WERI-Rb-1 (cell line): ENCODE measurements at regions not wholly inside any gene's neighbourhood (a gene's known extent, or its start where the extent isn't known, plus 50 kb on each side); places are given as distances from the start of the nearest gene placed in this dataset.

ENCODE experiments used
- DNase-seq: peaks from one replicate; pipeline ENCODE4 v3.0.0-alpha.2; 2020
- H3K27ac ChIP-seq: fragments of 250-450 bp; sonication (Bioruptor Pico); 2 replicates; pipeline ENCODE4 v1.5.1; 2020; ENCODE audit warnings: mild to moderate bottlenecking, moderate library complexity
- H3K27me3 ChIP-seq: fragments of 250-450 bp; sonication (Bioruptor Pico); 2 replicates; pipeline ENCODE4 v1.5.1; 2021; ENCODE audit warnings: mild to moderate bottlenecking, low read depth, moderate library complexity; ENCODE audit not compliant: insufficient read depth, severe bottlenecking
- H3K36me3 ChIP-seq: fragments of 250-450 bp; sonication (Bioruptor Pico); 2 replicates; pipeline ENCODE4 v1.5.1; 2020; ENCODE audit warnings: mild to moderate bottlenecking, moderate library complexity
- H3K4me3 ChIP-seq: 2 replicates; pipeline ENCODE4 v1.5.1; 2011; ENCODE audit warnings: low read depth, mild to moderate bottlenecking, control low read depth, low read length
- H3K9me3 ChIP-seq: fragments of 250-450 bp; sonication (Bioruptor Pico); 2 replicates; pipeline ENCODE4 v1.5.1; 2021; ENCODE audit warnings: mild to moderate bottlenecking, moderate library complexity; ENCODE audit not compliant: severe bottlenecking
- CTCF ChIP-seq: IDR thresholded peaks from 2 replicates; pipeline ENCODE4 v1.5.1; 2011; ENCODE audit warnings: low read depth, mild to moderate bottlenecking, control low read depth, inconsistent platforms, low read length

GRCh38 chr16:80202831-80203413, 337.9 kb upstream of the DYNLRB2 start:
- Histone ChIP-seq H3K27me3 (no peaks in the 10 kb centered on the region), H3K9me3 (no peaks in the 10 kb centered on the region), H3K36me3 (no peaks in the 10 kb centered on the region), H3K4me3 (no peak overlapping the region), H3K27ac (no peak overlapping the region)
- TF ChIP-seq CTCF: no peak
- no peak for DNase-seq

- no peak overlapping the region for H3K27ac ChIP-seq
- H3K36me3 ChIP-seq: no peaks in the 10 kb centered on the region
- H3K4me3 ChIP-seq: no peak overlapping the region
- no peaks in the 10 kb centered on the region for H3K27me3 ChIP-seq
- H3K9me3 ChIP-seq: no peaks in the 10 kb centered on the region
- no peak for DNase-seq
- no peak for TF ChIP-seq CTCF
These were observed 340.7 kb upstream of the DYNLRB2 start for GRCh38 chr16:80200079-80200478.

- H3K36me3 ChIP-seq: no peaks in the 10 kb centered on the region
- no peak overlapping the region for H3K27ac ChIP-seq
- TF ChIP-seq CTCF: no peak
- no peak overlapping the region for H3K4me3 ChIP-seq
- H3K9me3 ChIP-seq: no peaks in the 10 kb centered on the region
- no peaks in the 10 kb centered on the region for H3K27me3 ChIP-seq
- DNase-seq: no peak
These were observed 341.2 kb upstream of the DYNLRB2 start for GRCh38 chr16:80199614-80200013.

GRCh38 chr16:80198311-80199299, 342.2 kb upstream of the DYNLRB2 start:
- no peaks in the 10 kb centered on the region for H3K9me3 ChIP-seq
- H3K27me3 ChIP-seq: no peaks in the 10 kb centered on the region
- H3K36me3 ChIP-seq: no peaks in the 10 kb centered on the region
- no peak overlapping the region for H3K27ac ChIP-seq
- TF ChIP-seq CTCF: no peak
- DNase-seq: no peak
- H3K4me3 ChIP-seq: no peak overlapping the region

- Histone ChIP-seq H3K9me3 (no peaks in the 10 kb centered on the region), H3K36me3 (no peaks in the 10 kb centered on the region), H3K27ac (no peak overlapping the region), H3K27me3 (no peaks in the 10 kb centered on the region), H3K4me3 (no peak overlapping the region)
- TF ChIP-seq CTCF: no peak
- no peak for DNase-seq
These were observed 343.0 kb upstream of the DYNLRB2 start for GRCh38 chr16:80197741-80198201.
